ENCODE measurements at regions not wholly inside any gene's neighbourhood (a gene's known extent, or its start where the extent isn't known, plus 50 kb on each side); places are given as distances from the start of the nearest gene placed in this dataset.

- TF ChIP-seq CTCF (conservative IDR thresholded peaks at IDR 0.05): no peak
- no peak for TF ChIP-seq EZH2 (IDR thresholded peaks at IDR 0.05; ENCODE audit: low read depth)
Observed at GRCh38 chr2:5938566-5938896, 246.3 kb downstream of the SOX11 start.

Measured in PC-9 (cell line).